Adipocyte (in vitro differentiated cells): ENCODE measurements at regions not wholly inside any gene's neighbourhood (a gene's known extent, or its start where the extent isn't known, plus 50 kb on each side); places are given as distances from the start of the nearest gene placed in this dataset.

Experiments
- DNase-seq: peaks from one replicate; pipeline ENCODE4 v3.0.0-alpha.2; 2015; ENCODE audit warnings: low read depth
- H3K27me3 ChIP-seq: replicated peaks from 2 replicates; pipeline ENCODE4 v1.7.0; 2013; ENCODE audit warnings: mild to moderate bottlenecking, low read length, moderate library complexity; ENCODE audit not compliant: control insufficient read depth, insufficient read depth
- H3K36me3 ChIP-seq: 2 replicates; pipeline ENCODE4 v1.7.0; 2013; ENCODE audit warnings: low read length, mild to moderate bottlenecking, moderate library complexity; ENCODE audit not compliant: control insufficient read depth, insufficient read depth, severe bottlenecking
- H3K4me1 ChIP-seq: 2 replicates; pipeline ENCODE4 v1.7.0; 2013; ENCODE audit warnings: mild to moderate bottlenecking, low read length, moderate library complexity; ENCODE audit not compliant: control insufficient read depth, insufficient read depth
- H3K4me3 ChIP-seq: 2 replicates; pipeline ENCODE4 v1.7.0; 2013; ENCODE audit warnings: mild to moderate bottlenecking, low read length, moderate library complexity
- H3K9ac ChIP-seq: 2 replicates; pipeline ENCODE4 v1.7.0; 2013; ENCODE audit warnings: mild to moderate bottlenecking, low read length, moderate library complexity
- H3K9me3 ChIP-seq: 2 replicates; pipeline ENCODE4 v1.7.0; 2013; ENCODE audit warnings: mild to moderate bottlenecking, low read length, moderate library complexity; ENCODE audit not compliant: control insufficient read depth

- no peak for DNase-seq
- no peak overlapping the region for H3K9ac ChIP-seq
- H3K4me1 ChIP-seq = peaks cover 17% of the 10 kb centered on the region
- peaks cover 51% of the 10 kb centered on the region for H3K27me3 ChIP-seq
- H3K9me3 ChIP-seq = no peaks in the 10 kb centered on the region
- no peak overlapping the region for H3K4me3 ChIP-seq
- H3K36me3 ChIP-seq = no peaks in the 10 kb centered on the region
Measured at GRCh38 chr11:113534625-113535024, 59.4 kb upstream of the DRD2 start.

- Histone ChIP-seq H3K4me3 (no peak overlapping the region), H3K9me3 (no peaks in the 10 kb centered on the region), H3K9ac (no peak overlapping the region), H3K36me3 (no peaks in the 10 kb centered on the region), H3K4me1 (peaks cover 20% of the 10 kb centered on the region), H3K27me3 (peaks cover 38% of the 10 kb centered on the region)
- DNase-seq = no peak
Measured at GRCh38 chr11:113533425-113533698, 58.2 kb upstream of the DRD2 start.

DNA sequence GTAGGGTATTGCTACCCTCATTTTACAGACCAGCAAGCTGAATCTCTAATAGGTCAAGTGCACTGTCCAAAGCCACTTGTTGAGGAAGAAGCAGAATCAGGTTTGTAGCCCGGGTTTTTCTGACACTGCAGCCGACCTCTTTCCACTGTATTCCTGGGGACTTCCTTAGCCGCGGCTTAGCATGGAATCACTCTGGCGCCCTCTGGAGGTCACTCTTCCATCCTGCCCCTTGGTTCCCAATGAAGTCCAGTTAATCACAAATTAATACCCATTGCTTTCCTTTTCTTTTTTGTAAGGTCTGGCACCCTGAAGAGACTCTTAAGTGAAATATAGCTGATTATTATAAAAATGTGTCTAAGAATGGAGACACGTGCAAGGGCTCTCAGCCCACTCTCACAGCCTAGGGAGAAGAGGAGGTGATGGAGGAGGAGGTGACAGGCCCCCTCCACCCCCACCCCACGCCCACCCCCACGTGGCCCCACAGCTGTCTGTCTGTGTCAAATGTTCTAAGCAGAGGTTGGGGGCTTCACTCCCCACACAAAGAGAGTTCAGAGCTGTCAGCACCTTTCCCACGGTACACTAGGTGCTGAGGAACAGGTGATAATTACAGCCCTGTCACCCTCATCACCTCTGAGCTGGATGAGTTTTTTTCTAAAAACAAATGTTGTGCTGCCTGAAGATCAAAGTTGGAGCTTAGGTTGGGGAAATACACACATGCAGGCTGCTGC, 57.7 kb upstream of the DRD2 start:
- H3K4me1 ChIP-seq = peaks cover 20% of the 10 kb centered on the region
- H3K36me3 ChIP-seq = no peaks in the 10 kb centered on the region
- peak; percentile 86 for DNase-seq
- no peaks in the 10 kb centered on the region for H3K9me3 ChIP-seq
- peaks cover 33% of the 10 kb centered on the region for H3K27me3 ChIP-seq
- H3K9ac ChIP-seq = no peak overlapping the region
- H3K4me3 ChIP-seq = no peak overlapping the region

DNA sequence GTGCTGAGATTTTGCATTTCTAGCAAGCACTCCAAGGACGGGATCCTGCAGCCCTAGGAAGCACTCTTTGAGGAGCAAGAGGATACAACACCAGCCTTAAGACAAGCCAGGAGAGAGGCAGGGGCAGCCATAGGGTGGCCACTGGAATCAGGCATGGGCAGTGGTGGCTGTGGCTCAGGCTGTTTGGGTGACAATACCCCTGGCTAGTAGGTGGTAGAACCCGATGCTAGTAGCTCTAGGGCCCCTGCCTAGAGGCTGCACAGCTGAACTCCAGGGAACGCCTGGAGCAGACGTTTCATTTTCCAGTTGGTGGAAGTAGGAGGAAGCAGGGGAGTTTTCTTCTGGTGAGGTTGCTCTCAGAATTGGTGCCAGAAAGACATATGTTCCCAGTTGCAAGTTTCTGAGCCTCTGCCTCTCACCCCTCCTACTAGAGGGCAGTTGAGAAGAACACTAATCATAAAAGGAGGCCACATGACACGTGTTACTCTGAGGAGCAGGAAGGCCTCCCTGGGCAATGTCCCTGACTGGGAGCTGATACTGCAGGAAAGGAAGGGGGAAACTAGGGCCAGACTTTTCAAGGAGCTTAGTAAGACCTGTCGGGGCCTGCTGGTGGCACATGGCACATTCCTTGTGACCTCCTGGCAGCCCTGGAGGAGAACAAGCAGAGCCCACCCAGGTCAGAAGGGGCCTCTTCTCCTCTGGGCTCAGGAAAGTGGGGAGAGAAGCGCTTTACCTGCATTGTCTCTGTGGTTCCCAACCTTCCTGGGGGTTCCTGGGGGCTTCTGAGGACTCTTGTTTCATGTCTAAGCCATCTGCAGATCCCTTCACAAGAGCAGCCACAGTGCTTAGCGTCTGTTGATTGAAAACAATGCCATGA, 56.6 kb upstream of the DRD2 start:
- Histone ChIP-seq H3K4me1 (peaks cover 20% of the 10 kb centered on the region), H3K9me3 (no peaks in the 10 kb centered on the region), H3K4me3 (no peak overlapping the region), H3K36me3 (no peaks in the 10 kb centered on the region), H3K9ac (no peak overlapping the region), H3K27me3 (peaks cover 23% of the 10 kb centered on the region)
- no peak for DNase-seq

DNA sequence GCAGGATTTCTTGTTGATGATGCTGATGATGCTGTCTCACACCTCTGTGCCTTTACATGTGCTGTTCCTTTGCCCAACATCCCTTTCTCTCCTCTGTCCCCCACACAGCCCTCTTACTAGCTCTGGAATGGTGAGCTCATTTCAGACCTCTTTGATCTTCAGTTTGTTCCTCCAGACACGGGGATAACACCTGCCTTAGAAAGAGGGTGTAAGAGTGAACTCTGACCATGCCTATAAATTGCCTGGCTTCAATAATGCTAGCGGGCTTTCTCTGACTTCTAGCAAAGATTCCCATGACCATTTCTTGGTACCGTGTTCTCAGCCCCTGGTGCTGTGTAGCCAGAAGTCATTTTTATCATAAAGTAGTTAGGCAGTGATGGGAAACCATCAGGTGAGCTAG, 55.9 kb upstream of the DRD2 start:
- H3K27me3 ChIP-seq = peaks cover 21% of the 10 kb centered on the region
- no peak overlapping the region for H3K4me3 ChIP-seq
- H3K9ac ChIP-seq = no peak overlapping the region
- no peak for DNase-seq
- no peaks in the 10 kb centered on the region for H3K36me3 ChIP-seq
- H3K9me3 ChIP-seq = no peaks in the 10 kb centered on the region
- H3K4me1 ChIP-seq = peaks cover 20% of the 10 kb centered on the region

DNA sequence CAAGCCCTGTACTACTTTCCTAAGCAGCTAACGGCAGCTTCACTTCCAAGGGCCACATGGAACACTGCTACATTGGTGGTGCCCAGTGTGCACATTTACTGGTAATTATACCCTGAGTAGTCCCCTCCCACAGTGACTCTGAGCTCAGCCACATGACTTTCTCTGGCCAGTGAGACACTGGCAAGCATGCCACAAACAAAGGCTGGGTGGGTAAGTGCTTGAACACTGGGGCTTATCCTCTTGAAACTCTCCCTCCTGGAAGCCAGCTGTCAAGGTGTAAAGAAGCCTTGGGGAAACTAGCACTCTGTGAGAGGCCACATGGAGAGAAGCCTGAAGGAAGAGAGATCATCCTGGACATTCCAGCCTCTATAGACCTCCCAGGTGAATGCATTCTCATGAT, 54.4 kb upstream of the DRD2 start:
- H3K36me3 ChIP-seq = no peaks in the 10 kb centered on the region
- peaks cover 18% of the 10 kb centered on the region for H3K4me1 ChIP-seq
- no peak overlapping the region for H3K9ac ChIP-seq
- no peak overlapping the region for H3K4me3 ChIP-seq
- no peaks in the 10 kb centered on the region for H3K9me3 ChIP-seq
- peaks cover 18% of the 10 kb centered on the region for H3K27me3 ChIP-seq
- no peak for DNase-seq

GRCh38 chr11:113528982-113529381, 53.8 kb upstream of the DRD2 start:
- DNase-seq = peak; percentile 10
- H3K27me3 ChIP-seq = peaks cover 12% of the 10 kb centered on the region
- H3K36me3 ChIP-seq = no peaks in the 10 kb centered on the region
- no peak overlapping the region for H3K4me3 ChIP-seq
- no peak overlapping the region for H3K9ac ChIP-seq
- H3K4me1 ChIP-seq = peaks cover 15% of the 10 kb centered on the region
- H3K9me3 ChIP-seq = no peaks in the 10 kb centered on the region

GRCh38 chr11:113526521-113526920, 51.3 kb upstream of the DRD2 start:
- H3K27me3 ChIP-seq = peaks cover 3% of the 10 kb centered on the region
- no peak for DNase-seq
- H3K4me1 ChIP-seq = peaks cover 4% of the 10 kb centered on the region
- H3K9me3 ChIP-seq = no peaks in the 10 kb centered on the region
- H3K4me3 ChIP-seq = no peak overlapping the region
- H3K36me3 ChIP-seq = no peaks in the 10 kb centered on the region
- H3K9ac ChIP-seq = no peak overlapping the region
